ENCODE measurements at regions not wholly inside any gene's neighbourhood (a gene's known extent, or its start where the extent isn't known, plus 50 kb on each side); places are given as distances from the start of the nearest gene placed in this dataset.

GRCh38 chr3:72309661-72310418 is 524.9 kb upstream of the PROK2 start:
- H3K4me1 ChIP-seq (ENCODE audit: insufficient read depth, low read length) = no peaks in the 10 kb centered on the region
- H3K36me3 ChIP-seq (ENCODE audit: insufficient read depth, low read length) = no peaks in the 10 kb centered on the region
- no peak overlapping the region for H2AFZ ChIP-seq (ENCODE audit: low read depth, low read length)
- H3K4me3 ChIP-seq (ENCODE audit: low read length) = no peak overlapping the region
- H3K27me3 ChIP-seq (ENCODE audit: insufficient read depth, low read length) = peaks cover 6% of the 10 kb centered on the region
- no peaks in the 10 kb centered on the region for H3K9me3 ChIP-seq (ENCODE audit: low read length)

- no peak overlapping the region for H2AFZ ChIP-seq (ENCODE audit: low read depth, low read length)
- H3K9me3 ChIP-seq (ENCODE audit: low read length) = no peaks in the 10 kb centered on the region
- no peaks in the 10 kb centered on the region for H3K4me1 ChIP-seq (ENCODE audit: insufficient read depth, low read length)
- H3K4me3 ChIP-seq (ENCODE audit: low read length) = no peak overlapping the region
- H3K27me3 ChIP-seq (ENCODE audit: insufficient read depth, low read length) = peaks cover 16% of the 10 kb centered on the region
- no peaks in the 10 kb centered on the region for H3K36me3 ChIP-seq (ENCODE audit: insufficient read depth, low read length)
Measured at GRCh38 chr3:72308641-72309040, 523.7 kb upstream of the PROK2 start.

- no peaks in the 10 kb centered on the region for H3K4me1 ChIP-seq (ENCODE audit: insufficient read depth, low read length)
- H3K36me3 ChIP-seq (ENCODE audit: insufficient read depth, low read length) = no peaks in the 10 kb centered on the region
- H3K27me3 ChIP-seq (ENCODE audit: insufficient read depth, low read length) = peaks cover 16% of the 10 kb centered on the region
- no peak overlapping the region for H2AFZ ChIP-seq (ENCODE audit: low read depth, low read length)
- no peak overlapping the region for H3K4me3 ChIP-seq (ENCODE audit: low read length)
- H3K9me3 ChIP-seq (ENCODE audit: low read length) = no peaks in the 10 kb centered on the region
Measured at GRCh38 chr3:72307438-72308115, 522.6 kb upstream of the PROK2 start.

- Histone ChIP-seq H3K27me3 (ENCODE audit: insufficient read depth, low read length) (peaks cover 16% of the 10 kb centered on the region), H3K36me3 (ENCODE audit: insufficient read depth, low read length) (no peaks in the 10 kb centered on the region), H3K4me1 (ENCODE audit: insufficient read depth, low read length) (no peaks in the 10 kb centered on the region), H3K9me3 (ENCODE audit: low read length) (no peaks in the 10 kb centered on the region), H2AFZ (ENCODE audit: low read depth, low read length) (no peak overlapping the region), H3K4me3 (ENCODE audit: low read length) (no peak overlapping the region)
Measured at GRCh38 chr3:72306800-72307341, 521.9 kb upstream of the PROK2 start.

- Histone ChIP-seq H2AFZ (ENCODE audit: low read depth, low read length) (no peak overlapping the region), H3K4me1 (ENCODE audit: insufficient read depth, low read length) (no peaks in the 10 kb centered on the region), H3K36me3 (ENCODE audit: insufficient read depth, low read length) (no peaks in the 10 kb centered on the region), H3K9me3 (ENCODE audit: low read length) (no peaks in the 10 kb centered on the region), H3K27me3 (ENCODE audit: insufficient read depth, low read length) (peaks cover 16% of the 10 kb centered on the region), H3K4me3 (ENCODE audit: low read length) (no peak overlapping the region)
Measured at GRCh38 chr3:72303926-72304325, 519.0 kb upstream of the PROK2 start.

- no peak overlapping the region for H2AFZ ChIP-seq (ENCODE audit: low read depth, low read length)
- peaks cover 16% of the 10 kb centered on the region for H3K27me3 ChIP-seq (ENCODE audit: insufficient read depth, low read length)
- H3K36me3 ChIP-seq (ENCODE audit: insufficient read depth, low read length) = no peaks in the 10 kb centered on the region
- H3K9me3 ChIP-seq (ENCODE audit: low read length) = no peaks in the 10 kb centered on the region
- no peak overlapping the region for H3K4me3 ChIP-seq (ENCODE audit: low read length)
- H3K4me1 ChIP-seq (ENCODE audit: insufficient read depth, low read length) = no peaks in the 10 kb centered on the region
Measured at GRCh38 chr3:72301779-72302178, 516.8 kb upstream of the PROK2 start.

- Histone ChIP-seq H3K36me3 (ENCODE audit: insufficient read depth, low read length) (no peaks in the 10 kb centered on the region), H2AFZ (ENCODE audit: low read depth, low read length) (no peak overlapping the region), H3K9me3 (ENCODE audit: low read length) (no peaks in the 10 kb centered on the region), H3K27me3 (ENCODE audit: insufficient read depth, low read length) (peaks cover 16% of the 10 kb centered on the region), H3K4me1 (ENCODE audit: insufficient read depth, low read length) (no peaks in the 10 kb centered on the region), H3K4me3 (ENCODE audit: low read length) (no peak overlapping the region)
Measured at GRCh38 chr3:72300621-72301020, 515.7 kb upstream of the PROK2 start.

GRCh38 chr3:72299823-72300222 is 514.9 kb upstream of the PROK2 start:
- no peaks in the 10 kb centered on the region for H3K9me3 ChIP-seq (ENCODE audit: low read length)
- H2AFZ ChIP-seq (ENCODE audit: low read depth, low read length) = no peak overlapping the region
- H3K4me3 ChIP-seq (ENCODE audit: low read length) = no peak overlapping the region
- H3K4me1 ChIP-seq (ENCODE audit: insufficient read depth, low read length) = no peaks in the 10 kb centered on the region
- H3K27me3 ChIP-seq (ENCODE audit: insufficient read depth, low read length) = peaks cover 11% of the 10 kb centered on the region
- H3K36me3 ChIP-seq (ENCODE audit: insufficient read depth, low read length) = no peaks in the 10 kb centered on the region

GRCh38 chr3:72299321-72299802 is 514.4 kb upstream of the PROK2 start:
- no peak overlapping the region for H3K4me3 ChIP-seq (ENCODE audit: low read length)
- no peak overlapping the region for H2AFZ ChIP-seq (ENCODE audit: low read depth, low read length)
- H3K27me3 ChIP-seq (ENCODE audit: insufficient read depth, low read length) = peaks cover 7% of the 10 kb centered on the region
- no peaks in the 10 kb centered on the region for H3K9me3 ChIP-seq (ENCODE audit: low read length)
- H3K4me1 ChIP-seq (ENCODE audit: insufficient read depth, low read length) = no peaks in the 10 kb centered on the region
- H3K36me3 ChIP-seq (ENCODE audit: insufficient read depth, low read length) = no peaks in the 10 kb centered on the region

- no peak overlapping the region for H2AFZ ChIP-seq (ENCODE audit: low read depth, low read length)
- H3K9me3 ChIP-seq (ENCODE audit: low read length) = no peaks in the 10 kb centered on the region
- no peaks in the 10 kb centered on the region for H3K36me3 ChIP-seq (ENCODE audit: insufficient read depth, low read length)
- H3K27me3 ChIP-seq (ENCODE audit: insufficient read depth, low read length) = no peaks in the 10 kb centered on the region
- H3K4me3 ChIP-seq (ENCODE audit: low read length) = no peak overlapping the region
- no peaks in the 10 kb centered on the region for H3K4me1 ChIP-seq (ENCODE audit: insufficient read depth, low read length)
Measured at GRCh38 chr3:72298201-72299152, 513.5 kb upstream of the PROK2 start.

- H3K4me1 ChIP-seq (ENCODE audit: insufficient read depth, low read length) = no peaks in the 10 kb centered on the region
- H2AFZ ChIP-seq (ENCODE audit: low read depth, low read length) = no peak overlapping the region
- no peaks in the 10 kb centered on the region for H3K36me3 ChIP-seq (ENCODE audit: insufficient read depth, low read length)
- no peaks in the 10 kb centered on the region for H3K9me3 ChIP-seq (ENCODE audit: low read length)
- no peak overlapping the region for H3K4me3 ChIP-seq (ENCODE audit: low read length)
- no peaks in the 10 kb centered on the region for H3K27me3 ChIP-seq (ENCODE audit: insufficient read depth, low read length)
Measured at GRCh38 chr3:72297481-72297880, 512.5 kb upstream of the PROK2 start.

GRCh38 chr3:72296477-72297111 is 511.6 kb upstream of the PROK2 start:
- Histone ChIP-seq H3K27me3 (ENCODE audit: insufficient read depth, low read length) (peaks cover 7% of the 10 kb centered on the region), H2AFZ (ENCODE audit: low read depth, low read length) (no peak overlapping the region), H3K4me1 (ENCODE audit: insufficient read depth, low read length) (no peaks in the 10 kb centered on the region), H3K4me3 (ENCODE audit: low read length) (no peak overlapping the region), H3K9me3 (ENCODE audit: low read length) (no peaks in the 10 kb centered on the region), H3K36me3 (ENCODE audit: insufficient read depth, low read length) (no peaks in the 10 kb centered on the region)

Data from neuron (in vitro differentiated cells).